ENCODE measurements at regions not wholly inside any gene's neighbourhood (a gene's known extent, or its start where the extent isn't known, plus 50 kb on each side); places are given as distances from the start of the nearest gene placed in this dataset.

GRCh38 chr5:44927115-44927733 is 118.5 kb downstream of the MRPS30 start:
- DNase-seq (ENCODE audit: extremely low read depth, insufficient read length), result no peak
- no peaks in the 10 kb centered on the region for H3K36me3 ChIP-seq (ENCODE audit: control insufficient read depth, insufficient read depth, low read length)

GRCh38 chr5:44932922-44933585 is 124.3 kb downstream of the MRPS30 start:
- Histone ChIP-seq H3K36me3 (ENCODE audit: control insufficient read depth, insufficient read depth, low read length) (no peaks in the 10 kb centered on the region), H3K4me3 (replicated peaks; ENCODE audit: low read depth, low read length) (peak overlapping the region; percentile 6; the same call in 1 of the 2 replicates), H3K27me3 (replicated peaks; ENCODE audit: control insufficient read depth, insufficient read depth, low read length) (no peaks in the 10 kb centered on the region)
- no peak for TF ChIP-seq CTCF (IDR thresholded peaks at IDR 0.05; ENCODE audit: insufficient read depth, low read length, poor library complexity, severe bottlenecking)
- DNase-seq (ENCODE audit: extremely low read depth, insufficient read length), result peak; percentile 9

More at GRCh38 chr5:44927115-44927733, 118.5 kb downstream of the MRPS30 start:
- Histone ChIP-seq H3K27me3 (replicated peaks; ENCODE audit: control insufficient read depth, insufficient read depth, low read length) (no peaks in the 10 kb centered on the region), H3K4me3 (replicated peaks; ENCODE audit: low read depth, low read length) (no peak overlapping the region)
- TF ChIP-seq CTCF (IDR thresholded peaks at IDR 0.05; ENCODE audit: insufficient read depth, low read length, poor library complexity, severe bottlenecking), result no peak

- no peaks in the 10 kb centered on the region for H3K36me3 ChIP-seq (ENCODE audit: control insufficient read depth, insufficient read depth, low read length)
- no peaks in the 10 kb centered on the region for H3K27me3 ChIP-seq (replicated peaks; ENCODE audit: control insufficient read depth, insufficient read depth, low read length)
- no peak for DNase-seq (ENCODE audit: extremely low read depth, insufficient read length)
- no peak overlapping the region for H3K4me3 ChIP-seq (replicated peaks; ENCODE audit: low read depth, low read length)
- no peak for TF ChIP-seq CTCF (IDR thresholded peaks at IDR 0.05; ENCODE audit: insufficient read depth, low read length, poor library complexity, severe bottlenecking)
These were observed 124.9 kb downstream of the MRPS30 start for GRCh38 chr5:44933686-44934085.

GRCh38 chr5:44935262-44935661 is 126.5 kb downstream of the MRPS30 start:
- H3K27me3 ChIP-seq (replicated peaks; ENCODE audit: control insufficient read depth, insufficient read depth, low read length), result no peaks in the 10 kb centered on the region
- peak; percentile 45 for TF ChIP-seq CTCF (IDR thresholded peaks at IDR 0.05; ENCODE audit: insufficient read depth, low read length, poor library complexity, severe bottlenecking)
- no peak for DNase-seq (ENCODE audit: extremely low read depth, insufficient read length)
- H3K36me3 ChIP-seq (ENCODE audit: control insufficient read depth, insufficient read depth, low read length), result no peaks in the 10 kb centered on the region
- no peak overlapping the region for H3K4me3 ChIP-seq (replicated peaks; ENCODE audit: low read depth, low read length)

- Histone ChIP-seq H3K4me3 (replicated peaks; ENCODE audit: low read depth, low read length) (no peak overlapping the region), H3K27me3 (replicated peaks; ENCODE audit: control insufficient read depth, insufficient read depth, low read length) (no peaks in the 10 kb centered on the region), H3K36me3 (ENCODE audit: control insufficient read depth, insufficient read depth, low read length) (no peaks in the 10 kb centered on the region)
- no peak for TF ChIP-seq CTCF (IDR thresholded peaks at IDR 0.05; ENCODE audit: insufficient read depth, low read length, poor library complexity, severe bottlenecking)
- no peak for DNase-seq (ENCODE audit: extremely low read depth, insufficient read length)
These were observed 127.1 kb downstream of the MRPS30 start for GRCh38 chr5:44935871-44936270.
